ENCODE measurements at regions not wholly inside any gene's neighbourhood (a gene's known extent, or its start where the extent isn't known, plus 50 kb on each side); places are given as distances from the start of the nearest gene placed in this dataset.

DNA sequence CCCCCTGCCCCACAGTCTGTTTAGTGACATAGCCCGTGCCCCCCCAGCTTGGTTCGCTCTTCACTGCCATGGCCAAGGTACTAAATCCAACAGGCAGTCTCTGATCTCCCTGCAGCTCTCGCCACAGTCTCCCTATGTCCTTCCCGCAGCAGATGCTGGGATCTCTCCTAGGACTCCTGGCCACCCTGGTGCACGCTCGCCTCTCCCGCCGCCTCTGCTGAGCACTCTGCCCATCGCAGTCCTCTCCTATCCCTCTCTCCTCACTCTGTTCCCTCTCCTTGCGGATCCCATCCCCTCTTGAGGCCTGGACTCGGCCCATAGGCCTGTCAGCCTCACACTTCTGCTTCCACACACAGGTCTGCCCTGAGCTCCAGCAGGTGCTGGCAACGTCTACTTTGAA lies 204.8 kb upstream of the TCERG1L start (continued):
- TF ChIP-seq, protein P1, sequence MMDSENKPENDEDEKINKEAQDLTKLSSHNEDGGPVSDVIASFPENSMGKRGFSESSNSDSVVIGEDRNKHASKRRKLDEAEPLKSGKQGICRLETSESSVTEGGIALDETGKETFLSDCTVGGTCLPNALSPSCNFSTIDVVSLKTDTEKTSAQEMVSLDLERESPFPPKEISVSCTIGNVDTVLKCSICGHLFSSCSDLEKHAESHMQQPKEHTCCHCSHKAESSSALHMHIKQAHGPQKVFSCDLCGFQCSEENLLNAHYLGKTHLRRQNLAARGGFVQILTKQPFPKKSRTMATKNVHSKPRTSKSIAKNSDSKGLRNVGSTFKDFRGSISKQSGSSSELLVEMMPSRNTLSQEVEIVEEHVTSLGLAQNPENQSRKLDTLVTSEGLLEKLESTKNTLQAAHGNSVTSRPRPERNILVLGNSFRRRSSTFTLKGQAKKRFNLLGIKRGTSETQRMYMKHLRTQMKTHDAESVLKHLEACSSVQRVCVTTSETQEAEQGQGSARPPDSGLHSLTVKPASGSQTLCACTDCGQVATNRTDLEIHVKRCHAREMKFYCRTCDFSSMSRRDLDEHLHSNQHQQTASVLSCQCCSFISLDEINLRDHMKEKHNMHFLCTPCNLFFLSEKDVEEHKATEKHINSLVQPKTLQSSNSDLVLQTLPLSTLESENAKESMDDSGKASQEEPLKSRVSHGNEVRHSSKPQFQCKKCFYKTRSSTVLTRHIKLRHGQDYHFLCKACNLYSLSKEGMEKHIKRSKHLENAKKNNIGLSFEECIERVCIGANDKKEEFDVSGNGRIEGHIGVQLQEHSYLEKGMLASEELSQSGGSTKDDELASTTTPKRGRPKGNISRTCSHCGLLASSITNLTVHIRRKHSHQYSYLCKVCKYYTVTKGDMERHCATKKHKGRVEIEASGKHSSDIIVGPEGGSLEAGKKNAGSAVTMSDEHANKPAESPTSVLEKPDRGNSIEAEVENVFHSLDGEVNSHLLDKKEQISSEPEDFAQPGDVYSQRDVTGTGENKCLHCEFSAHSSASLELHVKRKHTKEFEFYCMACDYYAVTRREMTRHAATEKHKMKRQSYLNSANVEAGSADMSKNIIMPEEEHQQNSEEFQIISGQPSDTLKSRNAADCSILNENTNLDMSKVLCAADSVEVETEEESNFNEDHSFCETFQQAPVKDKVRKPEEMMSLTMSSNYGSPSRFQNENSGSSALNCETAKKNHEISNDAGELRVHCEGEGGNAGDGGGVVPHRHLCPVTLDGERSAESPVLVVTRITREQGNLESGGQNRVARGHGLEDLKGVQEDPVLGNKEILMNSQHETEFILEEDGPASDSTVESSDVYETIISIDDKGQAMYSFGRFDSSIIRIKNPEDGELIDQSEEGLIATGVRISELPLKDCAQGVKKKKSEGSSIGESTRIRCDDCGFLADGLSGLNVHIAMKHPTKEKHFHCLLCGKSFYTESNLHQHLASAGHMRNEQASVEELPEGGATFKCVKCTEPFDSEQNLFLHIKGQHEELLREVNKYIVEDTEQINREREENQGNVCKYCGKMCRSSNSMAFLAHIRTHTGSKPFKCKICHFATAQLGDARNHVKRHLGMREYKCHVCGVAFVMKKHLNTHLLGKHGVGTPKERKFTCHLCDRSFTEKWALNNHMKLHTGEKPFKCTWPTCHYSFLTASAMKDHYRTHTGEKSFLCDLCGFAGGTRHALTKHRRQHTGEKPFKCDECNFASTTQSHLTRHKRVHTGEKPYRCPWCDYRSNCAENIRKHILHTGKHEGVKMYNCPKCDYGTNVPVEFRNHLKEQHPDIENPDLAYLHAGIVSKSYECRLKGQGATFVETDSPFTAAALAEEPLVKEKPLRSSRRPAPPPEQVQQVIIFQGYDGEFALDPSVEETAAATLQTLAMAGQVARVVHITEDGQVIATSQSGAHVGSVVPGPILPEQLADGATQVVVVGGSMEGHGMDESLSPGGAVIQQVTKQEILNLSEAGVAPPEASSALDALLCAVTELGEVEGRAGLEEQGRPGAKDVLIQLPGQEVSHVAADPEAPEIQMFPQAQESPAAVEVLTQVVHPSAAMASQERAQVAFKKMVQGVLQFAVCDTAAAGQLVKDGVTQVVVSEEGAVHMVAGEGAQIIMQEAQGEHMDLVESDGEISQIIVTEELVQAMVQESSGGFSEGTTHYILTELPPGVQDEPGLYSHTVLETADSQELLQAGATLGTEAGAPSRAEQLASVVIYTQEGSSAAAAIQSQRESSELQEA (CRISPR knock-in tag; IDR thresholded peaks at IDR 0.05; ENCODE audit: not compliant biosample characterization): no peak
- no peak for TF ChIP-seq MLLT10 (CRISPR knock-in tag; IDR thresholded peaks at IDR 0.05)
- TF ChIP-seq, protein P2, sequence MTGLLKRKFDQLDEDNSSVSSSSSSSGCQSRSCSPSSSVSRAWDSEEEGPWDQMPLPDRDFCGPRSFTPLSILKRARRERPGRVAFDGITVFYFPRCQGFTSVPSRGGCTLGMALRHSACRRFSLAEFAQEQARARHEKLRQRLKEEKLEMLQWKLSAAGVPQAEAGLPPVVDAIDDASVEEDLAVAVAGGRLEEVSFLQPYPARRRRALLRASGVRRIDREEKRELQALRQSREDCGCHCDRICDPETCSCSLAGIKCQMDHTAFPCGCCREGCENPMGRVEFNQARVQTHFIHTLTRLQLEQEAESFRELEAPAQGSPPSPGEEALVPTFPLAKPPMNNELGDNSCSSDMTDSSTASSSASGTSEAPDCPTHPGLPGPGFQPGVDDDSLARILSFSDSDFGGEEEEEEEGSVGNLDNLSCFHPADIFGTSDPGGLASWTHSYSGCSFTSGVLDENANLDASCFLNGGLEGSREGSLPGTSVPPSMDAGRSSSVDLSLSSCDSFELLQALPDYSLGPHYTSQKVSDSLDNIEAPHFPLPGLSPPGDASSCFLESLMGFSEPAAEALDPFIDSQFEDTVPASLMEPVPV (CRISPR knock-in tag; IDR thresholded peaks at IDR 0.05): no peak
